HepG2 (cell line): ENCODE measurements at regions not wholly inside any gene's neighbourhood (a gene's known extent, or its start where the extent isn't known, plus 50 kb on each side); places are given as distances from the start of the nearest gene placed in this dataset.

Source experiments
- EZH2 ChIP-seq: conservative IDR thresholded peaks from 2 replicates; pipeline ENCODE4 v1.6.1; 2012; ENCODE audit warnings: mild to moderate bottlenecking, low read depth, low read length, moderate library complexity
- IKZF5 ChIP-seq: IDR thresholded peaks from 2 replicates; pipeline ENCODE4 v1.6.1; 2018; ENCODE audit warnings: missing genetic modification reagents, mild to moderate bottlenecking, missing compliant biosample characterization
- NFIC ChIP-seq: IDR thresholded peaks from 2 replicates; pipeline ENCODE4 v1.6.1; 2012; ENCODE audit warnings: mild to moderate bottlenecking, low read length, inconsistent platforms
- POLR2A ChIP-seq, 2 experiments: IDR thresholded peaks; 2 replicates each; pipeline ENCODE4 v1.6.1; 2011; ENCODE audit warnings: low read depth in 2 of 2, low read length in 2 of 2, mild to moderate bottlenecking in 1 of 2, moderate library complexity in 1 of 2; ENCODE audit not compliant: insufficient read depth in 1 of 2
- TRIM24 ChIP-seq: sonication (generic); formaldehyde crosslinking; IDR thresholded peaks from 2 replicates; pipeline ENCODE4 v1.8.0; 2022; ENCODE audit warnings: mild to moderate bottlenecking, missing genetic modification reagents
- ZNF407 ChIP-seq: sonication (generic); formaldehyde crosslinking; IDR thresholded peaks from one replicate; pipeline ENCODE4 v1.5.1; 2020; ENCODE audit warnings: mild to moderate bottlenecking, missing genetic modification reagents; ENCODE audit errors: not compliant biosample characterization
- ZNF687 ChIP-seq: sonication (generic); formaldehyde crosslinking; IDR thresholded peaks from 2 replicates; pipeline ENCODE4 v1.5.1; 2020; ENCODE audit warnings: mild to moderate bottlenecking, missing genetic modification reagents, moderate library complexity
- TF ChIP-seq, protein P1 (sequence below): sonication (generic); formaldehyde crosslinking; IDR thresholded peaks from 2 replicates; pipeline ENCODE4 v1.8.1; 2023; ENCODE audit warnings: mild to moderate bottlenecking, inconsistent platforms, moderate library complexity, missing genetic modification reagents, borderline replicate concordance
- TF ChIP-seq, protein P2 (sequence below): sonication (generic); formaldehyde crosslinking; IDR thresholded peaks from 2 replicates; pipeline ENCODE4 v1.5.0; 2020; ENCODE audit warnings: mild to moderate bottlenecking, missing genetic modification reagents, moderate library complexity

DNA sequence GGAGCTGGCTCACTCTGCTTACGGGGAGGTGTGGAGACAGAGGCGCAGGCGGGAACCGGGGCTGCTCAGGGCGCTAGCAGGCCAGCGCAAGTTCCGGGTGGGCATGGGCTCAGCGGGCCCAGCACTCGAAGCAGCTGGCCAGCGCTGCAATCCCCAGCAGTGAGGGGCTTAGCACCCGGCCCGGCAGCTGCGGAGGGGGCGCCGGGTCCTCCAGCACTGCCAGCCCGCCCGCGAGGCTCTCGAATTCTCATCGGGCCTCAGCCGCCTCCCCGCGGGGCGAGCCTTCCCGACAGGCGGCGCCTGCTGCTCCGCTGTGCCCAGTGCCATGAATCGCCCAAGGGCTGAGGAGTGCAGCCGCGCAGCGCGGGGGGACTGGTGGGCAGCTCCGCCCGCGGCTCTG, 78.6 kb upstream of the MITF start:
- TF ChIP-seq ZNF687 (CRISPR knock-in tag), result no peak
- no peak for TF ChIP-seq NFIC
- no peak for TF ChIP-seq TRIM24
- TF ChIP-seq, protein P1, sequence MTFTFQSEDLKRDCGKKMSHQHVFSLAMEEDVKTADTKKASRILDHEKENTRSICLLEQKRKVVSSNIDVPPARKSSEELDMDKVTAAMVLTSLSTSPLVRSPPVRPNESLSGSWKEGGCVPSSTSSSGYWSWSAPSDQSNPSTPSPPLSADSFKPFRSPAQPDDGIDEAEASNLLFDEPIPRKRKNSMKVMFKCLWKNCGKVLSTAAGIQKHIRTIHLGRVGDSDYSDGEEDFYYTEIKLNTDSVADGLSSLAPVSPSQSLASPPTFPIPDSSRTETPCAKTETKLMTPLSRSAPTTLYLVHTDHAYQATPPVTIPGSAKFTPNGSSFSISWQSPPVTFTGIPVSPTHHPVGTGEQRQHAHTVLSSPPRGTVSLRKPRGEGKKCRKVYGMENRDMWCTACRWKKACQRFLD, result no peak
- TF ChIP-seq IKZF5 (CRISPR knock-in tag), result no peak
- no peak for TF ChIP-seq EZH2
- TF ChIP-seq ZNF407 (CRISPR knock-in tag), result no peak
- TF ChIP-seq, protein P2, sequence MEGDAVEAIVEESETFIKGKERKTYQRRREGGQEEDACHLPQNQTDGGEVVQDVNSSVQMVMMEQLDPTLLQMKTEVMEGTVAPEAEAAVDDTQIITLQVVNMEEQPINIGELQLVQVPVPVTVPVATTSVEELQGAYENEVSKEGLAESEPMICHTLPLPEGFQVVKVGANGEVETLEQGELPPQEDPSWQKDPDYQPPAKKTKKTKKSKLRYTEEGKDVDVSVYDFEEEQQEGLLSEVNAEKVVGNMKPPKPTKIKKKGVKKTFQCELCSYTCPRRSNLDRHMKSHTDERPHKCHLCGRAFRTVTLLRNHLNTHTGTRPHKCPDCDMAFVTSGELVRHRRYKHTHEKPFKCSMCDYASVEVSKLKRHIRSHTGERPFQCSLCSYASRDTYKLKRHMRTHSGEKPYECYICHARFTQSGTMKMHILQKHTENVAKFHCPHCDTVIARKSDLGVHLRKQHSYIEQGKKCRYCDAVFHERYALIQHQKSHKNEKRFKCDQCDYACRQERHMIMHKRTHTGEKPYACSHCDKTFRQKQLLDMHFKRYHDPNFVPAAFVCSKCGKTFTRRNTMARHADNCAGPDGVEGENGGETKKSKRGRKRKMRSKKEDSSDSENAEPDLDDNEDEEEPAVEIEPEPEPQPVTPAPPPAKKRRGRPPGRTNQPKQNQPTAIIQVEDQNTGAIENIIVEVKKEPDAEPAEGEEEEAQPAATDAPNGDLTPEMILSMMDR (CRISPR knock-in tag), result no peak
- no peak for TF ChIP-seq POLR2A (IDR thresholded peaks at IDR 0.05; ENCODE audit: insufficient read depth in 1 of 2, low read depth in 2 of 2, low read length in 2 of 2)
